GM12874 (cell line): ENCODE measurements at regions not wholly inside any gene's neighbourhood (a gene's known extent, or its start where the extent isn't known, plus 50 kb on each side); places are given as distances from the start of the nearest gene placed in this dataset.

ENCODE experiments used
- TF ChIP-seq, protein P1 (sequence below): IDR thresholded peaks from 2 replicates; pipeline ENCODE4 v1.5.1; 2011; ENCODE audit warnings: low read depth, mild to moderate bottlenecking, control low read depth, low read length, moderate library complexity; ENCODE audit not compliant: insufficient read depth

DNA sequence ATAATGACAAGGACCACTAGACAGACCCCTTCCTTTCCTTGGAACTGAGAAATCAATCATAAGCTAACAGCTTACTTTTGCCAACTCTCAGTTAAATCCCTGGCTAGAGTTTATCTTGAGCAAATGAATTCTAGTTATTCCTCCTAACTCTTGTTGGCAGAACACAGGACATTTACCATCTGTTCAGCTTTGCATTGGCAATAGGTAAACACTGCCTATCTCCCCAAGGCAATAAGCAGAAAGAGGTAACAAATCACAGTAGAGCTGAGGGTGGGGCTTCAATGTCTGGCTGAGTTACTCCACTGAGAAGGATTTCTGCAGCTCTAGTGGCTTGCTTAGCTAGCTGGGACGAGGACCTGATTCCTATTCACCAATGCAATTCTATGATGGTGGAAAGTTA, 503.3 kb upstream of the GRIA1 start:
- TF ChIP-seq, protein P1, sequence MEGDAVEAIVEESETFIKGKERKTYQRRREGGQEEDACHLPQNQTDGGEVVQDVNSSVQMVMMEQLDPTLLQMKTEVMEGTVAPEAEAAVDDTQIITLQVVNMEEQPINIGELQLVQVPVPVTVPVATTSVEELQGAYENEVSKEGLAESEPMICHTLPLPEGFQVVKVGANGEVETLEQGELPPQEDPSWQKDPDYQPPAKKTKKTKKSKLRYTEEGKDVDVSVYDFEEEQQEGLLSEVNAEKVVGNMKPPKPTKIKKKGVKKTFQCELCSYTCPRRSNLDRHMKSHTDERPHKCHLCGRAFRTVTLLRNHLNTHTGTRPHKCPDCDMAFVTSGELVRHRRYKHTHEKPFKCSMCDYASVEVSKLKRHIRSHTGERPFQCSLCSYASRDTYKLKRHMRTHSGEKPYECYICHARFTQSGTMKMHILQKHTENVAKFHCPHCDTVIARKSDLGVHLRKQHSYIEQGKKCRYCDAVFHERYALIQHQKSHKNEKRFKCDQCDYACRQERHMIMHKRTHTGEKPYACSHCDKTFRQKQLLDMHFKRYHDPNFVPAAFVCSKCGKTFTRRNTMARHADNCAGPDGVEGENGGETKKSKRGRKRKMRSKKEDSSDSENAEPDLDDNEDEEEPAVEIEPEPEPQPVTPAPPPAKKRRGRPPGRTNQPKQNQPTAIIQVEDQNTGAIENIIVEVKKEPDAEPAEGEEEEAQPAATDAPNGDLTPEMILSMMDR: no peak

DNA sequence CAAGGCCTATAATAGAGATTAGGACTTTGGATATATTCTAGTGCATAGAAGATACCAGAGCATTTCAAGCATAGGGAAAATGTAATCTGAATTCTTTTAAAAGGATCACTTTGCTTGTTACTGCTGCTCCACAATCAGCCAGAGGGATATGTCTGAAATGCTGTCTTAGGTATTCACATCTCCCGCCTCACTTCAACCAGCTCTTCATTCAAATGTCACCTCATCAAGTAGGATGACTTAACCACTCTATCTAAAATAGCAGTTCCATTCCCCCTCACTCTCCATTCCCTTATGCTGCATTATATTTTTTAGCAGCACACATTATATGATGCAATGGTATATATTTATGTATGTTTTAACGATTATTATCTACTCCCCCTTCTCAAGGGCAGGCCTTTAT, 500.3 kb upstream of the GRIA1 start:
- TF ChIP-seq, protein P1: no peak

- TF ChIP-seq, protein P1: no peak
These were observed 499.8 kb upstream of the GRIA1 start for GRCh38 chr5:152990649-152991048.

- TF ChIP-seq, protein P1: no peak
These were observed 496.3 kb upstream of the GRIA1 start for GRCh38 chr5:152994033-152994680.

DNA sequence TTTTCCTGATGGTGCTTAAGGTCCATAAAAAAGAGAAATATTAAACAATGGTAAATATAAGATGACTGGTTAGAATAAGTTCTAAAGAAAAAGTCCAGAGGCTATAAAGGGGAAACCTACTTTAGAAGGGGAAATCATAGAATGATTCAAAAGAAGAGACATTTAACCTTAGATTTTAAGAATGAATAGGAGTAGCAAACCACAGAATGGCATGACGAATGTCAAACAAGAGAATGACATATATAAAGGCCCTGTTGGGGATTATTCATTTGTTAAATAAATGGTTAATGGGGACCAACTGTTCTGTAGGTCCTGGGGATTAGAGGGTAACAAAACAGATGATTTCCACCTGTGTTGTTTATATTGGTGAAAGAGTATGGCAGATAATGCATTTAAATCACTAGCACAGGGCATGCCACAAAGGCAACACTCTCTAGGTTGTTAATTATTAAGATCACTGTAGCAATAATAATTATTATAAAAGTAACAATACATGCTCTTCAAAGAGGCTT, 495.2 kb upstream of the GRIA1 start:
- TF ChIP-seq, protein P1: no peak

- TF ChIP-seq, protein P1: no peak
These were observed 484.8 kb upstream of the GRIA1 start for GRCh38 chr5:153005711-153006110.

- TF ChIP-seq, protein P1: no peak
These were observed 483.8 kb upstream of the GRIA1 start for GRCh38 chr5:153006681-153007080.

DNA sequence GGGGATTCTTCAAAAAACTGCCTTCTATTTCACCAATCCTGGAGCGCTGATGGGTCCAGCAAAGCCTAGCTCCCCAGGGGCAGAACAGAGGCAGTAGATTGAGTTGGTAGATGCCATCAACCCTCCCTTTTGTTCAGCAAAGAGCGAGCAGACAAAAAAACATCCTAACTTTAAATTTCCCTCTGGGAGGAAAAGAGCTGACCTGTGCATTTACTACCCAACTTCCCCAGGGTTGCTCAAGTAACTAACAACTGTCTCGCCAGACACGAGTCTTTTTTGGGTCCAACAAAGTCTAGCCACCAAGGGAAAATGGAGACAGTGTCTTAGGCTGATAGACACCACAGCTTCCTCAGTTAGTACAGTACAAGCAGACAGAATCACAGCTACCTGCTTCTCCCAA, 476.3 kb upstream of the GRIA1 start:
- TF ChIP-seq, protein P1: no peak
